Body of pancreas (tissue), 4 donors: ENCODE measurements at regions not wholly inside any gene's neighbourhood (a gene's known extent, or its start where the extent isn't known, plus 50 kb on each side); places are given as distances from the start of the nearest gene placed in this dataset.

Source experiments
- CTCF ChIP-seq, 7 experiments: fragments of 450-650 bp in 4 of 7; fragments of 200-600 bp in 3 of 7; sonication (generic) in 3 of 7; IDR thresholded peaks; one replicate each; pipeline ENCODE4 v1.5.1; 2016 to 2019; ENCODE audit warnings: antibody characterized with exemption in 7 of 7
- POLR2A ChIP-seq, 3 donors: fragments of 450-650 bp; IDR thresholded peaks; one replicate each; pipeline ENCODE4 v1.6.1; 2016; ENCODE audit warnings: antibody characterized with exemption in 3 of 3, mild to moderate bottlenecking in 2 of 3

- TF ChIP-seq CTCF (IDR thresholded peaks at IDR 0.05) (no peak), POLR2A (IDR thresholded peaks at IDR 0.05) (no peak)
Measured at GRCh38 chr10:2037246-2037645, 299.9 kb upstream of the ADARB2 start.
